ENCODE measurements at regions not wholly inside any gene's neighbourhood (a gene's known extent, or its start where the extent isn't known, plus 50 kb on each side); places are given as distances from the start of the nearest gene placed in this dataset.

DNA sequence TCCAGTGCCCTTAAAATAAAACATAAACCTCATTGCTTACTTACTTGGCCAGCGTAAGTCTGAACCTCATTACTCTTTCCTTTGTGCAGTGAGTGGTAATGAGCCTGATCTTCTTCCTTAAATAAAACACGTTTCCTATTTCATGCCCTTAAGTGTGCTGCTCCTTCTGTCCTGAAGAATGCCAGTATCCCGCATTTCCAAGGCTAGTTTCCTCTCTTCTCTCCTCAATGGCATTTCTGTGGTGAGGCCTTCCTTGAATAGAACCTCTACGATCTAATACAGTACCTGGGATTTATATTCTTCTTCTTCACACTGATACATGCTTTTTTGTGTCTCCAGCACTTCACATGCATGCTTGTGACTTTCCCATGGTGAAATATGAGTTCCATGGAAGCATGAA is 523.4 kb upstream of the CDH4 start:
- TF ChIP-seq, protein P1, sequence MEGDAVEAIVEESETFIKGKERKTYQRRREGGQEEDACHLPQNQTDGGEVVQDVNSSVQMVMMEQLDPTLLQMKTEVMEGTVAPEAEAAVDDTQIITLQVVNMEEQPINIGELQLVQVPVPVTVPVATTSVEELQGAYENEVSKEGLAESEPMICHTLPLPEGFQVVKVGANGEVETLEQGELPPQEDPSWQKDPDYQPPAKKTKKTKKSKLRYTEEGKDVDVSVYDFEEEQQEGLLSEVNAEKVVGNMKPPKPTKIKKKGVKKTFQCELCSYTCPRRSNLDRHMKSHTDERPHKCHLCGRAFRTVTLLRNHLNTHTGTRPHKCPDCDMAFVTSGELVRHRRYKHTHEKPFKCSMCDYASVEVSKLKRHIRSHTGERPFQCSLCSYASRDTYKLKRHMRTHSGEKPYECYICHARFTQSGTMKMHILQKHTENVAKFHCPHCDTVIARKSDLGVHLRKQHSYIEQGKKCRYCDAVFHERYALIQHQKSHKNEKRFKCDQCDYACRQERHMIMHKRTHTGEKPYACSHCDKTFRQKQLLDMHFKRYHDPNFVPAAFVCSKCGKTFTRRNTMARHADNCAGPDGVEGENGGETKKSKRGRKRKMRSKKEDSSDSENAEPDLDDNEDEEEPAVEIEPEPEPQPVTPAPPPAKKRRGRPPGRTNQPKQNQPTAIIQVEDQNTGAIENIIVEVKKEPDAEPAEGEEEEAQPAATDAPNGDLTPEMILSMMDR (conservative IDR thresholded peaks at IDR 0.05; ENCODE audit: low read depth, low read length) = no peak
- TF ChIP-seq RFX5 (IDR thresholded peaks at IDR 0.05; ENCODE audit: low read depth, low read length) (no peak), SMC3 (IDR thresholded peaks at IDR 0.05; ENCODE audit: low read depth, low read length) (no peak), MAZ (IDR thresholded peaks at IDR 0.05; ENCODE audit: borderline replicate concordance, low read depth, low read length) (no peak), POLR2A (IDR thresholded peaks at IDR 0.05; ENCODE audit: low read depth, low read length) (no peak)
